GM10847 (cell line): ENCODE measurements at regions not wholly inside any gene's neighbourhood (a gene's known extent, or its start where the extent isn't known, plus 50 kb on each side); places are given as distances from the start of the nearest gene placed in this dataset.

ENCODE experiments used
- POLR2A ChIP-seq: IDR thresholded peaks from 2 replicates; pipeline ENCODE4 v1.6.1; 2011; ENCODE audit not compliant: insufficient read length; ENCODE audit errors: extremely low read depth

- no peak for TF ChIP-seq POLR2A
Measured at GRCh38 chr2:88871336-88871735, 179.9 kb downstream of the RPIA start.

GRCh38 chr2:88873620-88874019 lies 182.1 kb downstream of the RPIA start:
- no peak for TF ChIP-seq POLR2A

GRCh38 chr2:88874063-88874657 lies 182.7 kb downstream of the RPIA start:
- no peak for TF ChIP-seq POLR2A

- no peak for TF ChIP-seq POLR2A
Measured at GRCh38 chr2:88875736-88876135, 184.3 kb downstream of the RPIA start.

- no peak for TF ChIP-seq POLR2A
Measured at GRCh38 chr2:88880441-88880953, 189.0 kb downstream of the RPIA start.

GRCh38 chr2:88885275-88885674 lies 193.8 kb downstream of the RPIA start:
- TF ChIP-seq POLR2A = peak; percentile 61

GRCh38 chr2:88885679-88886416 lies 194.4 kb downstream of the RPIA start:
- peak; percentile 17 for TF ChIP-seq POLR2A

- no peak for TF ChIP-seq POLR2A
Measured at GRCh38 chr2:88892207-88892606, 200.7 kb downstream of the RPIA start.

GRCh38 chr2:88892788-88893187 lies 201.3 kb downstream of the RPIA start:
- no peak for TF ChIP-seq POLR2A

GRCh38 chr2:88896971-88897370 lies 205.5 kb downstream of the RPIA start:
- TF ChIP-seq POLR2A = peak; percentile 27

- no peak for TF ChIP-seq POLR2A
Measured at GRCh38 chr2:88897715-88898114, 206.2 kb downstream of the RPIA start.

- TF ChIP-seq POLR2A = no peak
Measured at GRCh38 chr2:88903749-88904353, 212.4 kb downstream of the RPIA start.

GRCh38 chr2:88913280-88913679 lies 221.8 kb downstream of the RPIA start:
- TF ChIP-seq POLR2A = no peak

GRCh38 chr2:88919087-88919738 lies 227.7 kb downstream of the RPIA start:
- TF ChIP-seq POLR2A = no peak

- TF ChIP-seq POLR2A = no peak
Measured at GRCh38 chr2:88924533-88924932, 233.1 kb downstream of the RPIA start.
